MCF 10A (cell line): ENCODE measurements at regions not wholly inside any gene's neighbourhood (a gene's known extent, or its start where the extent isn't known, plus 50 kb on each side); places are given as distances from the start of the nearest gene placed in this dataset.

Experiments
- BruUV-seq: library from RNA; stranded (reverse); fragments of 400-500 nt; replicated peaks from 2 replicates; lab custom pipeline; 2021; lab: Mats Ljungman, UMichigan
- CTCF ChIA-PET: fragments of 300-600 bp; sonication (Branson Sonifier 250); formaldehyde crosslinking; extraction: SDS; loops from one replicate; lab custom pipeline; 2021; ENCODE audit warnings: antibody characterized with exemption, inconsistent platforms; lab: Yijun Ruan, JAX
- POLR2A ChIA-PET: fragments of 300-600, 350-650 bp; sonication (Branson Sonifier 250); formaldehyde crosslinking; extraction: SDS; loops from one replicate; lab custom pipeline; 2020; ENCODE audit warnings: antibody characterized with exemption, inconsistent platforms; lab: Yijun Ruan, JAX
- DNase-seq: peaks from one replicate; pipeline ENCODE4 v3.0.0-alpha.2; 2018; ENCODE audit not compliant: unreplicated experiment
- H3K27ac Mint-ChIP-seq: one replicate; pipeline ENCODE4 v1.8.0; 2022; ENCODE audit warnings: mild to moderate bottlenecking, low read depth, mixed read lengths; ENCODE audit not compliant: unreplicated experiment
- H3K27me3 Mint-ChIP-seq: one replicate; pipeline ENCODE4 v1.8.0; 2022; ENCODE audit warnings: mixed read lengths; ENCODE audit not compliant: insufficient read depth, unreplicated experiment
- H3K36me3 Mint-ChIP-seq: one replicate; pipeline ENCODE4 v1.8.0; 2022; ENCODE audit warnings: mild to moderate bottlenecking, moderate library complexity, mixed read lengths; ENCODE audit not compliant: insufficient read depth, unreplicated experiment
- H3K4me1 Mint-ChIP-seq: one replicate; pipeline ENCODE4 v1.8.0; 2022; ENCODE audit warnings: mixed read lengths; ENCODE audit not compliant: insufficient read depth, unreplicated experiment
- H3K4me3 Mint-ChIP-seq: one replicate; pipeline ENCODE4 v1.8.0; 2022; ENCODE audit warnings: mild to moderate bottlenecking, moderate library complexity, mixed read lengths; ENCODE audit not compliant: unreplicated experiment
- H3K9me3 Mint-ChIP-seq: one replicate; pipeline ENCODE4 v1.8.0; 2022; ENCODE audit warnings: mixed read lengths; ENCODE audit not compliant: unreplicated experiment
- CTCF ChIP-seq: fragments of 200-600 bp; IDR thresholded peaks from one replicate; pipeline ENCODE4 v1.8.0; 2022; ENCODE audit warnings: antibody characterized with exemption, mild to moderate bottlenecking; ENCODE audit not compliant: unreplicated experiment
- intact Hi-C: fragments of 100-400 bp; cut with micrococcal nuclease; formaldehyde crosslinking; loops from 2 replicates; pipeline ENCODE4 v1.14.1; 2022

- CTCF ChIA-PET: no interaction called here
- Mint-ChIP-seq H3K9me3 (no peaks in the 10 kb centered on the region), H3K4me1 (no peaks in the 10 kb centered on the region), H3K4me3 (no peak overlapping the region), H3K36me3 (peaks cover 6% of the 10 kb centered on the region), H3K27ac (no peak overlapping the region), H3K27me3 (peaks cover 97% of the 10 kb centered on the region)
- BruUV-seq: no TSS peak
- no peak for DNase-seq
- intact Hi-C loops: no loop called here
- POLR2A ChIA-PET: no interaction called here
- no peak for TF ChIP-seq CTCF
Measured at GRCh38 chr9:131800366-131800765, 60.5 kb upstream of the RAPGEF1 start.

GRCh38 chr9:131799177-131799823 lies 59.4 kb upstream of the RAPGEF1 start:
- Mint-ChIP-seq H3K9me3 (no peaks in the 10 kb centered on the region), H3K27ac (no peak overlapping the region), H3K27me3 (peaks cover 98% of the 10 kb centered on the region), H3K4me1 (no peaks in the 10 kb centered on the region), H3K4me3 (no peak overlapping the region), H3K36me3 (peaks cover 6% of the 10 kb centered on the region)
- POLR2A ChIA-PET: no interaction called here
- no peak for TF ChIP-seq CTCF
- intact Hi-C loops: no loop called here
- BruUV-seq: no TSS peak
- CTCF ChIA-PET: interaction anchor here (0.7 kb wide), 1 partner anchor 460 kb away, joined by 3 read pairs; no protein-coding TSS in a partner anchor
- DNase-seq: peak; percentile 62

- CTCF ChIA-PET: no interaction called here
- no peak overlapping the region for H3K27ac Mint-ChIP-seq
- no TSS peak for BruUV-seq
- peaks cover 6% of the 10 kb centered on the region for H3K36me3 Mint-ChIP-seq
- H3K4me3 Mint-ChIP-seq: no peak overlapping the region
- peaks cover 96% of the 10 kb centered on the region for H3K27me3 Mint-ChIP-seq
- no peak for DNase-seq
- no peaks in the 10 kb centered on the region for H3K9me3 Mint-ChIP-seq
- H3K4me1 Mint-ChIP-seq: no peaks in the 10 kb centered on the region
- intact Hi-C loops: no loop called here
- POLR2A ChIA-PET: no interaction called here
- no peak for TF ChIP-seq CTCF
Measured at GRCh38 chr9:131798246-131798645, 58.4 kb upstream of the RAPGEF1 start.

- Mint-ChIP-seq H3K27ac (no peak overlapping the region), H3K4me3 (no peak overlapping the region), H3K4me1 (no peaks in the 10 kb centered on the region), H3K9me3 (no peaks in the 10 kb centered on the region), H3K36me3 (no peaks in the 10 kb centered on the region), H3K27me3 (peaks cover 81% of the 10 kb centered on the region)
- BruUV-seq: no TSS peak
- no peak for TF ChIP-seq CTCF
- intact Hi-C loops: no loop called here
- POLR2A ChIA-PET: interaction anchor here (0.6 kb wide), 1 partner anchor 238 kb away, joined by 4 read pairs; no protein-coding TSS in a partner anchor
- DNase-seq: no peak
- CTCF ChIA-PET: interaction anchor here (1.2 kb wide), 1 partner anchor 458 kb away, joined by 3 read pairs; no protein-coding TSS in a partner anchor
Measured at GRCh38 chr9:131794393-131794792, 54.5 kb upstream of the RAPGEF1 start.
